HepG2 (cell line): ENCODE measurements at regions not wholly inside any gene's neighbourhood (a gene's known extent, or its start where the extent isn't known, plus 50 kb on each side); places are given as distances from the start of the nearest gene placed in this dataset.
"Not testable (repeated sequence)": the region's sequence is repeated elsewhere in the genome, so short reads cannot be mapped to it uniquely, and the experiment has no call there.

Experiments used
- CEBPZ ChIP-seq: IDR thresholded peaks from 2 replicates; pipeline ENCODE4 v1.6.1; 2012; ENCODE audit warnings: low read length, improper control_type of control experiment
- EZH2 ChIP-seq: conservative IDR thresholded peaks from 2 replicates; pipeline ENCODE4 v1.6.1; 2012; ENCODE audit warnings: mild to moderate bottlenecking, low read depth, low read length, moderate library complexity
- HOXA7 ChIP-seq: sonication (generic); formaldehyde crosslinking; IDR thresholded peaks from 2 replicates; pipeline ENCODE4 v1.8.1; 2022; ENCODE audit warnings: mild to moderate bottlenecking, missing genetic modification reagents, moderate library complexity
- KDM5A ChIP-seq: fragments of 200-600 bp; sonication (generic); IDR thresholded peaks from 2 replicates; pipeline ENCODE4 v1.7.0; 2018; ENCODE audit warnings: antibody characterized with exemption, mild to moderate bottlenecking, low read length, borderline replicate concordance
- TSC22D2 ChIP-seq: sonication (generic); formaldehyde crosslinking; IDR thresholded peaks from 2 replicates; pipeline ENCODE4 v1.5.1; 2020; ENCODE audit warnings: missing genetic modification reagents, mild to moderate bottlenecking, borderline replicate concordance
- ZNF24 ChIP-seq: fragments of 450-650 bp; IDR thresholded peaks from 2 replicates; pipeline ENCODE4 v1.6.1; 2017; ENCODE audit warnings: antibody characterized with exemption, mild to moderate bottlenecking
- ZNF3 ChIP-seq: IDR thresholded peaks from 2 replicates; pipeline ENCODE4 v1.7.0; 2017; ENCODE audit warnings: inconsistent platforms

GRCh38 chr10:36400238-36400637 is 725.2 kb upstream of the ANKRD30A start:
- TF ChIP-seq EZH2, TSC22D2, ZNF24, HOXA7, CEBPZ, KDM5A, ZNF3: not testable (repeated sequence)
